ENCODE measurements at regions not wholly inside any gene's neighbourhood (a gene's known extent, or its start where the extent isn't known, plus 50 kb on each side); places are given as distances from the start of the nearest gene placed in this dataset.

DNA sequence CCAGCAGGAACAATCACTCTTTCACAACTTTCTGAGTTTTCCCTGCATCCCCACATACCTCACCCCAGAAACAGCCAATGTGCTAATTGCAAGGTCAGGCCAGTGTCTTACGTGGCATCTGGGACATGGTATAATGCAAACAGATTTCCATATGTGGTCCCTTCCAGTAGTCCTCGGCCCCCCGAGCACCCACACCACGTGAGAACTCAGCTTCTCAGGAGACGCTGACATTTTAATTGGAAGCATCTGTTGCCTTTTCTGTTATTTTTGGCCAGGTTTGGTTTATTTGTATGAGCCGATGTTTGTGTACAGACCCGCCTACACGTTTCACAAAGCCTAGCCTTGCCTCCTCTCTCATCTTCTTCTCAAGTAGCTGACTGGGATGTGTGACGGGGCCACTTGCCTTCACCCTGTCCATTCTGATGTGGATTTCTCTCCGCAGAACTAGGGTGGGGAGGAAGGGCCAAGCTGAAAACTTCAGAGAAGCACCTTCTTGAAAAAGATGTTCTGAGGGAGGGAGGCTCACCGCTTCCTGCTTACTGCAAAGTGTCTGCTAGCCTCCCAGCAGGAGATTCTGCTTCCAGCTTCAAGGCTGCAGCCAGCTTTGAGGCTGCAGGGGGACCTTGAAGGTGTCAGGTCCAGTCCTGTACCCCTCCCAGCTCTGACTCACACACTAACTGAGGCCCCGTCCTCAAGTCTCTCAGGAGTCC is 109.6 kb upstream of the SLC14A2 start:
- no peak for DNase-seq

DNA sequence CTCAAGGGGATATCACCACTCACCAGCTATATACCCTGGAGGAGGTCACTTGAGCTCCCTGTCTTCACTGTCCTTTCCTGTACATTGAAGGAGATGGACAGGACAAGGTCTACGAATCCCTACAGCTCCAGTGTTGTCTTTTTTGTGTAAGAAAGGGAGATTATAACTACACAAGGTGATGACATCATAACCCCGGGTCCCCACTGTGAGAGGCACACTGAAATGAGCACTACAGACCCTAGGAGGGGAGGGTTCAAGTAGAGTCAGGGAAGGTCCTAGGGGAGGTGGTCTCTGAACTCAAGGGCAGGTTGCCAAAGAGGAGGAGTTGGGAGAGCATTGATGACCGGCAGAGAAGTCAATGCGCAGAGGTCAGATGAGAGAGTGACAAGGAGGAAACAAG is 108.3 kb upstream of the SLC14A2 start:
- no peak for DNase-seq

DNA sequence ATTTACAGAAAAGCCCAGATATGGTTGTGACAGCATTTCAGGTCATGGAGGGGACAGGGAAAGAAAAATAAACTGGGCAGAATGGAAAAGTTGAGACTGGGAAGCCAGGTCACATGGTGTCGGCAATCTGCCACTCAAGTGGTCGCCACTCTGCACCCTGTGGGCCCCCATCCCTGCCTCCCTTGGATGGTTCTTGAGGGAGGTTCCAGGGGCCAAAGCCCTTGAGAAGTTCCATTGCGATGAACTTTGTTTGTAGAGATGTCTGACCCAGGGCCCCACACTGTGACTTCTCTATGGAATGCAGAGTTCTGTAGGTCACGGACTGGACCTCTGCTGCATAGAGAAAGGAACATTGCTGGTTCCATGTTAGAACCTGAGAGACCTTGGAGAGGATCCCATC is 105.7 kb upstream of the SLC14A2 start:
- no peak for DNase-seq

DNA sequence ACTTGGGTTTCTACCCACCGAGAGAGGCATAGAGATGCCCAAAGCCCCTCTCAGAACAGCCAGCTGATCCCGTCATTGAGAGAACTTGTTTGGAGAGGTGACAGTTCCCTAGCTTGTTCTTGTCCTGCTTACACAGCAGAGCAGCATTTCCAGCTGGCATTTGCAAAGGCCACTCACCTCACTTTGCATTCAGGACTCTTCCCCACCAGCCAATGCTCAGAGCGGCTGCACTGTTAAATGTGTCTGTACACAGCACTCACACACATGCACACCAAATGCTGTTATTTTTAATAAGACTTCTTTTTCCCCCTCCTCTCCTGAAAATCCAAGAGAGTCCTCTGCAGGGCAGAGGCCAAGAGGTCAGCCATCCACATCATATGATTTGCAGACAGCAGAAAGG is 104.6 kb upstream of the SLC14A2 start:
- DNase-seq = no peak

DNA sequence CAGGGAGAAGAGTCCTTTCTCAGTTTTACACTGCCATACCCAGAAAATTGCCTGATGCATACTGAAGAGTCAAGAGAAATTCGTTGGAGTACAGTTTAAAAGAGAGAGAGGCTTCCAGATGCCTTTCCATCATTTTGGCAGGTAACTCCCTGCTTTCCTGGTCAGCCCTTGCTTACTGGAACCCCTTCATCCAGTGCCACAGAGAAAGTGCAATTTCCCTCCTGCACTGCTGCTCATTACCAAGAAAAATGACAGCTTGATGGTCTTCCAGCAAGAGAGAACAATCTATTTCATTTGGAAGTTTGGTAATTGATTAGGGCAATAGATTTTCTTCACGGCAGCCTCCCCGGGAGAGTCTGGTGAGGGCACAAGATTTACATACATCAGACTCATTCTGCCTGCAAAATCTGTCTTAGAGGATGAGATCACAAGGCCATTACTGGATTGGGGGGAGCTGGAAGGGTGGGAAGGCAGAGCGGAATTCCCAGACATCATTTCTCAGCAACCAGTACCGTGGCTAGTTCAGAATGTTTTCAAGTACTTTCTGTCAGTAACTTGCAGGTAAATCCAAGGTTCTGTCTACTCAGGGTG is 102.8 kb upstream of the SLC14A2 start:
- DNase-seq = no peak

DNA sequence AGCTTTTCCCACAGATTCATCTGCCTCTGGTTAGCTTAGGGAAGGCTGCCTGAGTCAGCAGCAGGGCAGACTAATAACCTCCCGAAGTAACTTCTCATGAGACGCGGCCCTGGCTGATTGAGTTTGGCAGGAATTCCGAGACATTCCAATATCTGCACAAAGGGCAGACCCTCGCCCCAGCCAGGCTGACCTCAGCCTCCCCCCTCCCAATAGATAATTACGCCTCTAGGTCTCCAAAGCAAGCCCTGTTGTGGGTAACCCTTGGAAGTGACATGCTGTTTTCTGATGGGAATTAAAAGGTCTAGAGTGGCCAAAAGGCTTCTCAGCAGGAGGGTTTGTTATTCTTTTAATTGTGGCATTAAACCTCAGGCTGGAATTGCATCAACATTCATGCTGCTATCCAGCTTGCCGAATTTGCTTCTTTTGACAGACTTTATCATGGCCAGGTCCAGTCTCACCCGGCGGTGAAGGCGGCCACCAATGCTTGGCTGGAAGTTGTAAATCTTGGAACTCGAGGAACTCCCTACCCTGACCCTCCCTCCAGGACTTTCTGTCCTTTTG is 98.0 kb upstream of the SLC14A2 start:
- DNase-seq = no peak

DNA sequence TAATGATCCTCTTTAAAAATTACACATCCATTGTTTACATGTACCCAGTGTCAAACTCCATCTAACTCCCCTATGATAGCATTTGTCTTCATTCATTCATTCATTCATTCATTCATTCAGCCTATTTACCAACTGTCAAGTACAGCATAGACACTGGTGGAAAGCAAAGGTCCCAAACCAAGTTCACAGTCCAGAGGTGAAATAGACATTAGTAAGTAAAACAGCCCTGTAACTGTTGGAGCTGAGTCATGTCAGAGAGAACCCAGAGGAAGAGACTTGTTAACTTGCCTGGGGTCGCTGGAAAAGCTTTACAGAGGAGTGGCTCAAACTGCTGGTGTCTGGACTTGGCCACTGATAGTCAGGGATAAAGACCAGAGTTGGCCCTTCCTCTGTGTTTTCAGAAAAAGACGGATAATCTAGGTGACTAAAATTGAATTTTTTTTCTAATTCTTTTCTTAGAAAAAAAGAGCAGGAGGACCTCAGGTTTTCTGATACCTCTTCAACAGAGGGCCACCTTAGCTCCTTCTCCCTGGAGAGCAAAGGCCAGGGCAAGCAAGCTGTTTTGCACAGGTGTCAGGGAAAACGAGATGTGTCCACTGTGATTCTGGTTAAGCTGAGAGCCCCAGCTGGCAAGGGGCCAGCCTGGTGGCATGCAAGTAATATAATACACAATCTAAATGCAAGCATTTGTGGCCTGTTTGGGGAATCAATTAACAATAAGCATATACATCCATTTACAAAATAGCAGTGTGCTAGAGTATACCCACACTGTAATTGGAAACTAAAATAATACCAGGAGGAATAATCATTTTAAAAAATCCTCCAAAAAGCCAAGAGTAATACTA is 96.7 kb upstream of the SLC14A2 start:
- no peak for DNase-seq

DNA sequence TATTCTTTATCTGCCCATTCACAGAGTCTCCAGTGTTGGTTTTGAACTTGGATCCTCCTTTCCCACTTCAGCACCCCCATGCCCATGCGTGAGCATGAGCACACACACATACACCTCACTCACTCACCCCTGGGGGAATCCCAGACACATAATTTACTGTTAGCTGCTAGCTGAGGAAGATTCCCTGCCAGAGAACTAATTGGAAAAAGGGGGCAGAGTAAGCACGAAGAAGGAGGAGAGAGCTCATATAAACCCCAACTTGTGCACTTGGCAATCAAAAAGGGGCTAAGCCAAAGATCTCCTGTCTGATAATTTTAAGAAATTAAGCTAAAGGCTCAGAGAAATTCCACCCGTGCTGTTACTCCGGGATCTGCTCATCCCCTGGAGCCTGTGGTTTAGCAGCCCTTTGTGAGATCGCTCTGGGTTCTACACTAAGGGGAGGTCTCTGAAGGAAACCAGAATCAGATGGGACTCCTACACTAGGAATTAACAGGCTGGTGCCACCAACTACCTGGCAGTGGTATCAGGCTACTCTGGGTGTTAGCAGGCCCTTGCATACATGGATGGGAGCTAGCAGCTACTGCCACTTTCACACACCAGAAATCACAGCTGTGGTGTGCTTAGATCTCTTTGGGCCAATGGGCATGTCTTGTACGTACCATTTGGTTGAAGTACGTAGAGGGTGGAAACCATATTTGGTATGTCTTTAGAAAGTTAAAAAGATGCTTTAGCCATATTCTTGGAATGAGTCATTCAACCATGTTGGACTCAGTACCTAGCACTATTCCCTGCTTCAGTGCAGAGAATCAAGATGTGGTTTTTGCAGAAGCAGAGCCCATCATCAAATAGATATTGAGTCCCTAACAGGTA is 95.6 kb upstream of the SLC14A2 start:
- DNase-seq = no peak

DNA sequence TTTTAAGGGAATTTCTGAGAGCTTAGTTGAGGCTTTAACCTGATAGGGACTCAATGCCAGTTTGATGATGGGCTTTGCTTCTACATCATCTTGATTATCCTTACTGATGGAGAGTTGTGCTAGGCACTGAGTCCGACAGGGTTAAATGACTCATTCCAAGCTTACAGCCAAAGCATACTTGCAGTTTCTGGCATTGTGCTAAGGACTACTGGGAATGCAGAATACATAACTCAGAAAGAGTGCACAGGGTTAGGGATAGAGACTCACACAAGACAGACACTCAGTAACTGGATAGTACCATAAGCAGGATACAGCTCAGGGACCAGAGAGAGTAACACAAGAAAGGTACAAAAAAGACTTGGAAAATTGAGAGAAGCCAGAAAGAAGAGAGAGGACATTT is 94.1 kb upstream of the SLC14A2 start:
- DNase-seq = no peak

DNA sequence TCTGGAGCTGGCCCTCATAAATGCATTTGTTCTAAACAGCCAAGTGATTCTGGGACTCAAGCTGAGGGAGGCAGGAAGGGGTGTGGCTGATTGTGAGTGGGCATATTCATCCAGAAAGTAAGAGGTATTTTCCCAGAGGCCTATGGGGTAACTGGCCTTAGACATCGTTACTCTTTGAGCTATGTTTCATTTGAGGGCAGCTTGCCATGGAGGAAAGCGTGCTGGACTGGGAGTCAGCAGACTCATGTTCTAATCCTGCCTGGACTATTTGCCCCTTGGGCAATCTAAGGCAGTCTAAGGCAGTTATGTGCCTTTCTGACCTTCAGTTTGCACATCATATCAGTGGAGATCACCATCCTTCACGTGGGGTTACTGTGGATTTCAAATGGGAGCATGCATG is 93.5 kb upstream of the SLC14A2 start:
- no peak for DNase-seq

DNA sequence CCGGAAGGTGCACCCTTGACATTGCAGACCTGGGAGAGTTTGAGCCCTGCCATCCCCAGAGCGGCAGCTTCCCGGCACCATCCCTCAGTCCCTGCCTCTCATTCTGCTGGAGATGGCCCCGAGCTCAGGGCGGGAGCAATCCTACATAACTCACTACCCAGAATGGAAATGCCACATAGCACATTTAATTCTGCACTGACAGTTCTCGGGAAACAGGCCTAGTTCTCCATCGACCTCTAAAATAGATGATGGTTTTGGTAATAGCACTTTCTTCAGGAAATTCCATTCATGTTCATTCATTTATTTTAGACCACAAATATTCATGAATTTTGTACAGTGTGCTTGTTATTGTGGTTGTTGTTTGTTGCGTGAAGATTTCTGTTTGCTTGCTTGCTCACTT is 92.9 kb upstream of the SLC14A2 start:
- DNase-seq = no peak

DNA sequence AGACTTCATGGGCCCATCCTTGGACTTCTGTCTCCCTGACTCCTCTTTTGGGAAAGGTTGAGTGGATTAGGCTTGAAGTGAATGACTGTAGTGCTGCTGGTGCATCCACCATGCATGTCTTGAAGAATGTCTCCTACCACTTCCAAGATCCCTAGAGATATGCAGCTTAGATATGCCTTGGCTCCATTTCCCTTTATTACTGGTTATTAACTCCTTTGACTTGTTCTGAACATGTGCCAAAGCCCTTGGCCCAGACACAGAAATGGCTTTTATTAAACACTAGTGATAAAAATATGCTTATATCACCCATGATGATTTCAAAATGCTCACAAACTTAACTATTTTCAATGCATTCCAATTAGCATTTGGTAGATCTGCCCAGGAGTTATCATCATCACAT is 90.0 kb upstream of the SLC14A2 start:
- no peak for DNase-seq

DNA sequence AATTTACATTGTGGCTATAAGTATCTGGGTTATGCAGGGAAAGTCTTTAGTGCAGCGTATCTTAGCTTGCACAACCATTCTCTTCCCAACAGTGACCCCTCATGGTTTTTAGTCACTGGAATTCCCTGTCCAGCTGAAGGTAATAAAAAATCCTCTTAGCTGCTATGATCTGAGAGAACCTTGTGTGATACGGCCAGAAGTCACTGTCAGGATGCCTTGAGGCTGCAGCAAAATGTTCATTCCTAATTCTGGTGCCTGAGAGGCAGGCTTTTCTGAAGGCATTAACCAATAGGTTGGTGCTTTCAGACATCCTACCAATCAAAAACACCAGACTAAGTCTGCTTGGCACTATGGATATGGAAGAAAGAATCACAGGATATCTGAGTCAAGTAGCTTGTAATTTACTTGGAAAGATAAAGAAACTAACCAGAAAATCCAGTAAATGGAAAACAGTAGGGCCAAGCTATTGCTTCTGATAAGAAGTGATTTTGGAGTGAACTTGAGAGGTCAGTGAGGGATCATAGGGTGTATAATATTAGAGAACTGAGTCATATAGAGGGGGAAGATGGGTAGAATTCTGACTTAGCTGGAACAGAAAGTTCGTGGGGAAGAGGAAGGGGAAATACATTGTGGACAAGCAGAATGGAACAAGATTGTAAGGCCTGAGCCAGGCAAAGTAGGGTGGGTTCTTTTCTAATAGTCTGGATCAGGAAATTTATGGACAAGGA is 89.0 kb upstream of the SLC14A2 start:
- DNase-seq = no peak

DNA sequence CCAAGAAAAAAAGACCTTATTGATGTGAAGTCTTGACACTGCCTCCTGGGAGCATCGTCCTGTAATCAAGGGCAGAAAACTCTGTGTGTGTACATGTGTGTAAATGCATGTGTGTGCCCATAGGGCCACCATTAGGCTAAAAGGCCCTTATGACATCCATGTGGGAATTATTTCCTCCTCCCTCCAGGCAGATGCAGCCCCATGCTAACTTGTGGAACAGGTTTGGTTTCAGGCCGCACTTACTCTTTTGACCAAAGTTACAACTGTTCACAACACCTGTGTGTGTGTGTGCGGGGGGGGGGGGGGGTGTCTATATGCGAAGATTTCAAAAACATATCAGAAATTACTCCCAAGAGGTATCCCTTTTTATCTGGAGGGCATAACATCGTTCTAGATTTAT is 87.4 kb upstream of the SLC14A2 start:
- DNase-seq = no peak

DNA sequence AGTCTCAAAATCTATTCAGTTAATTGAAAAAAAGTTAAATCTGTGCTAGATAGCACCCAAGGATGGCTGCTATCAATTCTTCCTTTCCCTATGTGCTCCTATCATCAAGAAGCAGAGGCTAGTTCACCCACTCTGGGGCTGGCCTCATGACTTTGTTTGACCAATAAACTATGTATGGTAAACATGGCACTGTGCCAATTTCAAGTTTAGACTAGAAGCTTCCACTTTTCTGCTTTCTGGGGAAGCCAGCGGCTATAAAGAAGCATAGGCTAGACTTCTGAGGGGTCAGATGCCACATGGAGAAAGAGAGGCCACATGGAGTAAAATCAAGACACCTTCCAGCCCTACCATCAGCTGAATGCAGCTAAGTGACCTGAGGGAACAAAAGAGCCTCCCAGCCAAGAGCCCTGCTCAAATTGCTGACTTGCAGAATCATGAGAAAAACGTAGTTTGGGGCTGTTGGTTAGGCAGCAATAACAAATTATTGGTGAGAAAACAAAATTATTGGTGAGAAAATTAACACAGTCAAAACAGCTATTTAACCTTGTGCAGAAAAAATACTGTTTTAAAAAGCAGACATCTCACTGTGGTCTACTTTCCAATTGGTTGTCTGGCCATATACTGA is 86.5 kb upstream of the SLC14A2 start:
- no peak for DNase-seq

DNA sequence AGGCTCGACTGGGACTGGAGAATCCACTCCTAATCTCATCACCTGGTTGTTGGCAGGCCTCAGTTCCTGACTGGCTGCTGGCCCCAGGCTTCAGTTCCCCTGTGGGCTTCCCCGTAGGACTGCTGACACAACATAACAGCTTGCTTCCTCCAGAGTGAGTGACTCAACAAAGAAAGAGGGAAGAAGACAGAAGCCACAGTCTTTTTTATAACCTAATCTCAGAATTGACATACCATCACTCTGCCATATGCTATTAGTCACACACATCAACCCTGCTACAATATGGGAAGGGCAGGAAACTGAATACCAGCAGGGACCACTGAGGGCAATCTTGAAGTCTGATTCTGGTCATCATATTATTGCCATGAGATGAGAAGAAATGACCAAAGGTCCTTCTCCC is 76.8 kb upstream of the SLC14A2 start:
- no peak for DNase-seq

DNA sequence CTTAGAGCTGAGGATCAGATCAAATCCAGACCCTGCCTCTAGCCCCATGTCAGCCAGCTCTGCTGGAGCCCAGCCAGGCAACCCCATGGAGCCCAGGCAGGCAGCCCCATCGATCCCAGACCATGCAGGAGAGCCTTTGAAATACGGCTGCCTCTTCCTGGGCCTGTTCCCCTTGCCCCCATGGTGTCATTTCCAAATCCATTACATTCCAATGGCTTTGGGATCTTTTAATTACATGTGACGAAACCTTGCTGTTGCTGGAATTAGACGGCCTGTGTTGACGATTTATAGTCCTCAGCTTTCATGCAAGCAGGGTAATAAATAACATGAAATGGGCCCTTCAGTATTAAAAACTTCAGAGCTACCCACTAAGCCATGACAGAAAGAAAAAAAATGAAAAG is 75.8 kb upstream of the SLC14A2 start:
- DNase-seq = no peak

DNA sequence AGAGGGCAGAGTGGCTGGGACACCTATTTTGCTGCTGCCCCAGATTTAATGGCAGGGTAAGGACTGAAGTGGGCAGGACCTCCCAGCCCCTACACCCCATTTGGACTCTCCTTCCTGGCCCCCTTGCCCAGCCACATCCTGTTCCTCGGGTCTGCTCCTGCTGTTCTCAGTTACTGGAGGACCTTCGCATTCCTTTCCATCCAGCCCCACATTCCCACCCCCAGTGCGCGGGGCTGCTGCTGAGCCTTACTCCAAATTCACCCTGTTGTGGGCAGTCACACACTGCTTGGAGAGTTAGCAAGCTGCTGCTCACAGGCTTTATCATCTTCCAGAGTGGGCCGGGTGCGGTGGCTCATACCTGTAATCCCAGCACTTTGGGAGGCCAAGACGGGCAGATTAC is 75.2 kb upstream of the SLC14A2 start:
- no peak for DNase-seq

DNA sequence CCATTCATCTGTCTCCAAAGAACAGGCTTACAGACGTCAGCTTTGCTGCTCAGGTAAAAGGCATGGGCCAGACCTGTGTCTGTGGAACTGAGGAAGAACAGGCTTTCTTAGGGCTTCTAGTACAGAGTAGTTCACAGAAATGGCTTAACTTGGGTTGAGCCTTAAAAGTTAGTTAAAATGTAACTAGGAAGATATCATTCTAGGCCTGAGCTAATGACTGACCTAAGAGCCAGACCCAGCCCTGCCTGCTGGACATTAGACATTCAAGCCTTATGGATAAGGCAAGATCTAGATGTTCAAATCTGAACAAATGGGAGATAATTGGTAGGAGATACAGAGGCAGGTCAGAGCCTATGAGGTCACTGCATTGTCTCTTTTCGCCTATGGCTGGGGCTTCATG is 73.9 kb upstream of the SLC14A2 start:
- DNase-seq = no peak

DNA sequence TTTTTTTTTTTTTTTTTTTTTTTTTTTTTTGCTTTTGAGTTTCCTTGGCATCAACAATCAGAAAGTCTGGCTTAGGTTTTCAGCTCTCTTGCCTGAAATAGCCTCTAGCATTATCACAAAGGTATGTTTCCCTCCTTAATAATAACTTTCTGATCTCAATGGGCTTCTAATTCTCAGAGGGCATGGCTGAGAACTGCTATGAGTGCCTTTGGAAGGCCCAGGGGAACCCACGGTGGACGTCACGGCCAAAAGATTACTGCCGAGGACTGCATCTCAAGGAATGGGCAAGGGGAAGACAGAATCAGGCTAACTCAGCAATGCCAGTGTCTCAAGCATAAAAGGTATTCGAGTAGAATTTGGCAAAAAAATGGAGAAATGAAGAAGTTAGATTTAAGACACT is 73.2 kb upstream of the SLC14A2 start:
- DNase-seq = no peak

DNA sequence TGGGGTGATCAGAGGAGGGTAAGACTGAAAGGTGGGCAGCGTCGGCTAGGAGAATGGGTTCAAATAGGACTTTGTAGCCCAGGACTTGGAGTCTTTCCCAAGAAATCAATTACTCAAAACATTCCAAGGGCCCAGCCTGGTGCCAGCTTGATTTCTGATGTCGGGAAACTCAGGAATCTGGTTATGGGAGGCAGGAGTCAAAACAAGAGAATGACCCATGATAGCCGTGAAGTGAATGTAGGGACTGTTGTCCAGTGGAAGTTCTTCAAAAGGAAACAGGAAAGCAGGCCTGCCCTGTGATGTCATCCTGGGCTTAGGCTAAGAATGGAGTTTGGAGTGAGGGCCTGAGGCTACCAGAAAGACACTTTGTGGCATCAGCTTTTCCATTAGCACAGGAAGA is 67.4 kb upstream of the SLC14A2 start:
- DNase-seq = no peak

DNA sequence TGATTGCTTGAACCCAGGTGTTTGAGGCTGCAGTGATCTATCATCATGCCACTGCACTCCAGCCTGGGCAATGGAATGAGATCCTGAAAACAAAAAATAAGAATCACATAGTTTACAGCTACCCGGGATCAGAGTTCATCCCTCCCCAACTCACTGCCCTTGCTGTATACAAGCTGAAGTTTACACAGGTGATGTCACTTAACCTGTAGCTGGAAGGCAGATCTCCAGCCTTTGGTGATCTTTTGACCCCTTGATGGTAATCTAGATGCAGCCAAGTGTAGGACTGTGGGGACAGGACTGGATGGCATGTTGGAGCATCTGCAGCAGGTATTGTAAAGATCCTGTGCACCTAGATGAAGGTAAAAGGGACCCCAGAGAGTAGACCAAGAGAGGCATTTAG is 66.7 kb upstream of the SLC14A2 start:
- no peak for DNase-seq
